ENCODE measurements at regions not wholly inside any gene's neighbourhood (a gene's known extent, or its start where the extent isn't known, plus 50 kb on each side); places are given as distances from the start of the nearest gene placed in this dataset.

GRCh38 chr1:98103617-98104285 is 182.9 kb upstream of the DPYD start:
- CTCF ChIA-PET = no interaction called here
- Histone ChIP-seq H3K27ac (ENCODE audit: low read depth in 1 of 2, low read length in 2 of 2) (no peak overlapping the region), H3K27me3 (ENCODE audit: control insufficient read depth in 1 of 2, insufficient read depth in 2 of 2, low read length in 2 of 2) (no peaks in the 10 kb centered on the region), H3K4me3 (ENCODE audit: low read length) (no peak overlapping the region), H3K9me3 (ENCODE audit: control insufficient read depth in 1 of 2, insufficient read depth in 1 of 2, low read length in 2 of 2) (peaks cover 0 to 14% of the 10 kb centered on the region in 2 experiments), H3K36me3 (ENCODE audit: insufficient read depth, low read length) (no peaks in the 10 kb centered on the region), H3K4me1 (ENCODE audit: insufficient read depth, low read length) (no peaks in the 10 kb centered on the region)
- TF ChIP-seq CTCF (IDR thresholded peaks at IDR 0.05) = no peak
- POLR2A ChIA-PET = interaction anchor here (0.7 kb wide), 1 partner anchor 1458 kb away, joined by 3 read pairs; no protein-coding TSS in a partner anchor
- H3K4me3 Mint-ChIP-seq = no peak overlapping the region
- intact Hi-C loops (cut with DNase I, micrococcal nuclease) = no loop called here
- H3K36me3 Mint-ChIP-seq (ENCODE audit: low read depth) = no peaks in the 10 kb centered on the region
- no peaks in the 10 kb centered on the region for H3K4me1 Mint-ChIP-seq (ENCODE audit: low read depth)
- peaks cover 13% of the 10 kb centered on the region for H3K9me3 Mint-ChIP-seq
- H3K27me3 Mint-ChIP-seq = no peaks in the 10 kb centered on the region
- no peak overlapping the region for H3K27ac Mint-ChIP-seq
- DNase-seq (no peak), ATAC-seq (ENCODE audit: poor library complexity) (no peak)

GRCh38 chr1:98102345-98103030 is 181.7 kb upstream of the DPYD start:
- no peak overlapping the region for H3K27ac ChIP-seq (ENCODE audit: low read depth in 1 of 2, low read length in 2 of 2)
- no peak overlapping the region for H3K27ac Mint-ChIP-seq
- ATAC-seq (ENCODE audit: poor library complexity) (no peak), DNase-seq (no peak)
- POLR2A ChIA-PET = no interaction called here
- TF ChIP-seq CTCF (IDR thresholded peaks at IDR 0.05) = no peak
- H3K4me1 ChIP-seq (ENCODE audit: insufficient read depth, low read length) = no peaks in the 10 kb centered on the region
- H3K4me3 Mint-ChIP-seq = no peak overlapping the region
- peaks cover 0 to 6% of the 10 kb centered on the region in 2 experiments for H3K9me3 ChIP-seq (ENCODE audit: control insufficient read depth in 1 of 2, insufficient read depth in 1 of 2, low read length in 2 of 2)
- no peak overlapping the region for H3K4me3 ChIP-seq (ENCODE audit: low read length)
- no peaks in the 10 kb centered on the region for H3K4me1 Mint-ChIP-seq (ENCODE audit: low read depth)
- intact Hi-C loops (cut with DNase I, micrococcal nuclease) = no loop called here
- H3K27me3 ChIP-seq (ENCODE audit: control insufficient read depth in 1 of 2, insufficient read depth in 2 of 2, low read length in 2 of 2) = no peaks in the 10 kb centered on the region
- H3K27me3 Mint-ChIP-seq = no peaks in the 10 kb centered on the region
- CTCF ChIA-PET = no interaction called here
- H3K36me3 Mint-ChIP-seq (ENCODE audit: low read depth) = no peaks in the 10 kb centered on the region
- peaks cover 7% of the 10 kb centered on the region for H3K9me3 Mint-ChIP-seq
- no peaks in the 10 kb centered on the region for H3K36me3 ChIP-seq (ENCODE audit: insufficient read depth, low read length)

GRCh38 chr1:98101364-98101763 is 180.5 kb upstream of the DPYD start:
- ChIA-PET POLR2A (no interaction called here), CTCF (no interaction called here)
- ATAC-seq (ENCODE audit: poor library complexity) = no peak
- H3K4me3 ChIP-seq (ENCODE audit: low read length) = no peak overlapping the region
- no peak overlapping the region for H3K4me3 Mint-ChIP-seq
- DNase-seq = no peak
- no peaks in the 10 kb centered on the region for H3K36me3 ChIP-seq (ENCODE audit: insufficient read depth, low read length)
- H3K9me3 Mint-ChIP-seq = peaks cover 4% of the 10 kb centered on the region
- H3K9me3 ChIP-seq (ENCODE audit: control insufficient read depth in 1 of 2, insufficient read depth in 1 of 2, low read length in 2 of 2) = no peaks in the 10 kb centered on the region
- intact Hi-C loops (cut with DNase I, micrococcal nuclease) = no loop called here
- no peaks in the 10 kb centered on the region for H3K36me3 Mint-ChIP-seq (ENCODE audit: low read depth)
- TF ChIP-seq CTCF (IDR thresholded peaks at IDR 0.05) = no peak
- no peaks in the 10 kb centered on the region for H3K27me3 Mint-ChIP-seq
- H3K27ac ChIP-seq (ENCODE audit: low read depth in 1 of 2, low read length in 2 of 2) = no peak overlapping the region
- H3K27ac Mint-ChIP-seq = no peak overlapping the region
- H3K4me1 ChIP-seq (ENCODE audit: insufficient read depth, low read length) = no peaks in the 10 kb centered on the region
- H3K4me1 Mint-ChIP-seq (ENCODE audit: low read depth) = no peaks in the 10 kb centered on the region
- no peaks in the 10 kb centered on the region for H3K27me3 ChIP-seq (ENCODE audit: control insufficient read depth in 1 of 2, insufficient read depth in 2 of 2, low read length in 2 of 2)

Measured in CD4-positive, alpha-beta T cell (primary cell).